GM23338 (cell line): ENCODE measurements at regions not wholly inside any gene's neighbourhood (a gene's known extent, or its start where the extent isn't known, plus 50 kb on each side); places are given as distances from the start of the nearest gene placed in this dataset.
A peak's percentile ranks its signal among the peaks of the same experiment; 100 is the strongest.

Experiments used
- ATAC-seq: fragments of 200-7000 bp; cut with Tn5 transposase; 3 replicates; pipeline ENCODE4 v1.9.1; 2020
- DNase-seq: peaks from one replicate; pipeline ENCODE4 v3.0.0-alpha.2; 2015; ENCODE audit warnings: low spot score
- H2AFZ ChIP-seq: fragments of 200-600 bp; sonication (generic); 2 replicates; pipeline ENCODE4 v1.8.0; 2016; ENCODE audit warnings: antibody characterized with exemption, mild to moderate bottlenecking, moderate library complexity
- H3F3A ChIP-seq: fragments of 200-600 bp; sonication (generic); replicated peaks from 2 replicates; pipeline ENCODE4 v1.8.0; 2017; ENCODE audit warnings: antibody characterized with exemption, mixed run types, low read depth
- H3K27ac ChIP-seq: fragments of 200-600 bp; sonication (generic); 2 replicates; pipeline ENCODE4 v1.6.1; 2016; ENCODE audit warnings: low read depth
- H3K27me3 ChIP-seq: fragments of 200-600 bp; sonication (generic); 2 replicates; pipeline ENCODE4 v1.8.0; 2016; ENCODE audit warnings: mild to moderate bottlenecking, mixed run types, moderate library complexity; ENCODE audit not compliant: insufficient read depth
- H3K36me3 ChIP-seq: fragments of 200-600 bp; sonication (generic); 2 replicates; pipeline ENCODE4 v1.8.0; 2016; ENCODE audit warnings: mild to moderate bottlenecking; ENCODE audit not compliant: insufficient read depth
- H3K4me1 ChIP-seq: fragments of 200-600 bp; sonication (generic); 2 replicates; pipeline ENCODE4 v1.8.0; 2016; ENCODE audit warnings: mild to moderate bottlenecking, moderate library complexity; ENCODE audit not compliant: insufficient read depth
- H3K4me2 ChIP-seq: fragments of 200-600 bp; sonication (generic); 2 replicates; pipeline ENCODE4 v1.7.1; 2017; ENCODE audit warnings: mixed run types
- H3K4me3 ChIP-seq: fragments of 200-600 bp; sonication (generic); 2 replicates; pipeline ENCODE4 v1.6.1; 2016; ENCODE audit warnings: mixed run types
- H3K79me2 ChIP-seq: fragments of 200-600 bp; sonication (generic); replicated peaks from 2 replicates; pipeline ENCODE4 v1.8.0; 2017; ENCODE audit warnings: mild to moderate bottlenecking; ENCODE audit not compliant: insufficient read depth
- H3K9me2 ChIP-seq: fragments of 200-600 bp; sonication (generic); 2 replicates; pipeline ENCODE4 v1.8.0; 2017; ENCODE audit not compliant: insufficient read depth
- H4K20me1 ChIP-seq: fragments of 200-600 bp; sonication (generic); replicated peaks from 2 replicates; pipeline ENCODE4 v1.8.0; 2017; ENCODE audit warnings: mild to moderate bottlenecking; ENCODE audit not compliant: insufficient read depth
- H3K27ac Mint-ChIP-seq: 2 replicates; pipeline ENCODE4 v1.8.0; 2020; ENCODE audit warnings: inconsistent platforms, mild to moderate bottlenecking, moderate library complexity, mixed read lengths
- H3K27me3 Mint-ChIP-seq: 3 replicates; pipeline ENCODE4 v1.8.0; 2022; ENCODE audit warnings: low read depth, mild to moderate bottlenecking, moderate library complexity, mixed read lengths, inconsistent platforms; ENCODE audit not compliant: insufficient read depth, poor library complexity
- H3K36me3 Mint-ChIP-seq: 3 replicates; pipeline ENCODE4 v1.8.0; 2021; ENCODE audit warnings: low read depth, mild to moderate bottlenecking, inconsistent platforms, moderate library complexity, mixed read lengths
- H3K4me1 Mint-ChIP-seq: 3 replicates; pipeline ENCODE4 v1.8.0; 2020; ENCODE audit warnings: mild to moderate bottlenecking, inconsistent platforms, mixed read lengths
- H3K4me3 Mint-ChIP-seq: 3 replicates; pipeline ENCODE4 v1.8.0; 2021; ENCODE audit warnings: moderate library complexity, mild to moderate bottlenecking, inconsistent platforms, mixed read lengths
- H3K9me3 Mint-ChIP-seq: 3 replicates; pipeline ENCODE4 v1.8.0; 2020; ENCODE audit warnings: moderate library complexity, mild to moderate bottlenecking, inconsistent platforms, mixed read lengths
- CREB1 ChIP-seq: fragments of 250-450 bp; sonication (Bioruptor Pico); IDR thresholded peaks from 2 replicates; pipeline ENCODE4 v1.5.0; 2020; ENCODE audit warnings: low read depth, mild to moderate bottlenecking, moderate library complexity
- EZH2 ChIP-seq: fragments of 200-600 bp; sonication (generic); IDR thresholded peaks from one replicate; pipeline ENCODE4 v1.8.0; 2017; ENCODE audit warnings: antibody characterized with exemption, mild to moderate bottlenecking, low read depth; ENCODE audit not compliant: unreplicated experiment
- EZH2phosphoT487 ChIP-seq: fragments of 200-600 bp; sonication (generic); IDR thresholded peaks from one replicate; pipeline ENCODE4 v1.8.1; 2018; ENCODE audit warnings: antibody characterized with exemption; ENCODE audit not compliant: unreplicated experiment
- STAT1 ChIP-seq: IDR thresholded peaks from one replicate; pipeline ENCODE4 v1.6.1; 2016; ENCODE audit warnings: antibody characterized with exemption; ENCODE audit not compliant: unreplicated experiment
- ZNF114 ChIP-seq: fragments of 250-450 bp; sonication (Bioruptor Pico); IDR thresholded peaks from 2 replicates; pipeline ENCODE4 v1.5.0; 2020; ENCODE audit warnings: mild to moderate bottlenecking, moderate library complexity
- ZNF462 ChIP-seq: fragments of 250-450 bp; sonication (Bioruptor Pico); IDR thresholded peaks from 2 replicates; pipeline ENCODE4 v1.5.0; 2020; ENCODE audit warnings: mild to moderate bottlenecking, moderate library complexity
- TF ChIP-seq, protein P1 (sequence below): IDR thresholded peaks from one replicate; pipeline ENCODE4 v1.6.1; 2018; ENCODE audit warnings: antibody characterized with exemption; ENCODE audit not compliant: unreplicated experiment
- TF ChIP-seq, protein P2 (sequence below): IDR thresholded peaks from 2 replicates; pipeline ENCODE4 v1.6.1; 2016; ENCODE audit warnings: antibody characterized with exemption
- TF ChIP-seq, protein P3 (sequence below), 2 experiments: fragments of 200-600 bp in 1 of 2; sonication (generic) in 1 of 2; conservative IDR thresholded peaks; 2 replicates each; pipeline versions ENCODE4 v1.5.1 to v1.6.1; 2016 to 2017; ENCODE audit warnings: antibody characterized with exemption in 2 of 2, low read depth in 2 of 2, mild to moderate bottlenecking in 2 of 2, moderate library complexity in 1 of 2

DNA sequence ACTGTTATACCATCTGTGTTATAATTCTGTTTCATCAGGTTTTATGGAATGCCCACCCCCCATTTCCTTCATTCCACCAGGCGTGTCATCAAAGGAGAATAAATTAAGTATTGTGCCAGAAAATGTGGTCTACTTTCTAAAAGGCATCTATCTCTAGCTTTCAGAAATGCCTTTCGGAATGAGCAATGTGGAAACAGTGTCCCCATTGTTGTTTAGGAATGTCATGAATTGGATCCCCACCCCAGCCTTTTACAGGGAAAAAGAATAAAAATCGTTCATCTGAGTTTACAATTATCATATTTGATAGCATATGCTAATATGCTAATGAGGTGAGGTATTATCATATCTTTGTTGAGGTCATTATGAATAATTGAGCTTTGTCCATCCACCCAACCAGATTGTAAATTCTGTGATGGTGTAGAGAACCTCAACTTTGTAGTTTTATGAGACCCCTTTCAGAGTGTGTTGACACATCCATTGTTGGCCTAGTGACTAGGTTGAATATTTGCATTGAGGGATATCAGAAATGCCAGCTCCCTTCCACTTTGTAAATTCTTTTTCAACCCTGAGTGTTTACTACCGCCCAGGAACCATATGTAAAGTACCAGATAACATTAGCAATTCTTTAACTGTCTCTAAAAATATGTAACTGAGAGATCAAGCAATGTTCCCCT lies 56.2 kb upstream of the CCDC160 start (continued):
- TF ChIP-seq, protein P1, sequence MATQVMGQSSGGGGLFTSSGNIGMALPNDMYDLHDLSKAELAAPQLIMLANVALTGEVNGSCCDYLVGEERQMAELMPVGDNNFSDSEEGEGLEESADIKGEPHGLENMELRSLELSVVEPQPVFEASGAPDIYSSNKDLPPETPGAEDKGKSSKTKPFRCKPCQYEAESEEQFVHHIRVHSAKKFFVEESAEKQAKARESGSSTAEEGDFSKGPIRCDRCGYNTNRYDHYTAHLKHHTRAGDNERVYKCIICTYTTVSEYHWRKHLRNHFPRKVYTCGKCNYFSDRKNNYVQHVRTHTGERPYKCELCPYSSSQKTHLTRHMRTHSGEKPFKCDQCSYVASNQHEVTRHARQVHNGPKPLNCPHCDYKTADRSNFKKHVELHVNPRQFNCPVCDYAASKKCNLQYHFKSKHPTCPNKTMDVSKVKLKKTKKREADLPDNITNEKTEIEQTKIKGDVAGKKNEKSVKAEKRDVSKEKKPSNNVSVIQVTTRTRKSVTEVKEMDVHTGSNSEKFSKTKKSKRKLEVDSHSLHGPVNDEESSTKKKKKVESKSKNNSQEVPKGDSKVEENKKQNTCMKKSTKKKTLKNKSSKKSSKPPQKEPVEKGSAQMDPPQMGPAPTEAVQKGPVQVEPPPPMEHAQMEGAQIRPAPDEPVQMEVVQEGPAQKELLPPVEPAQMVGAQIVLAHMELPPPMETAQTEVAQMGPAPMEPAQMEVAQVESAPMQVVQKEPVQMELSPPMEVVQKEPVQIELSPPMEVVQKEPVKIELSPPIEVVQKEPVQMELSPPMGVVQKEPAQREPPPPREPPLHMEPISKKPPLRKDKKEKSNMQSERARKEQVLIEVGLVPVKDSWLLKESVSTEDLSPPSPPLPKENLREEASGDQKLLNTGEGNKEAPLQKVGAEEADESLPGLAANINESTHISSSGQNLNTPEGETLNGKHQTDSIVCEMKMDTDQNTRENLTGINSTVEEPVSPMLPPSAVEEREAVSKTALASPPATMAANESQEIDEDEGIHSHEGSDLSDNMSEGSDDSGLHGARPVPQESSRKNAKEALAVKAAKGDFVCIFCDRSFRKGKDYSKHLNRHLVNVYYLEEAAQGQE: no peak
- TF ChIP-seq, protein P2, sequence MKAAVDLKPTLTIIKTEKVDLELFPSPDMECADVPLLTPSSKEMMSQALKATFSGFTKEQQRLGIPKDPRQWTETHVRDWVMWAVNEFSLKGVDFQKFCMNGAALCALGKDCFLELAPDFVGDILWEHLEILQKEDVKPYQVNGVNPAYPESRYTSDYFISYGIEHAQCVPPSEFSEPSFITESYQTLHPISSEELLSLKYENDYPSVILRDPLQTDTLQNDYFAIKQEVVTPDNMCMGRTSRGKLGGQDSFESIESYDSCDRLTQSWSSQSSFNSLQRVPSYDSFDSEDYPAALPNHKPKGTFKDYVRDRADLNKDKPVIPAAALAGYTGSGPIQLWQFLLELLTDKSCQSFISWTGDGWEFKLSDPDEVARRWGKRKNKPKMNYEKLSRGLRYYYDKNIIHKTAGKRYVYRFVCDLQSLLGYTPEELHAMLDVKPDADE: no peak

- no peaks in the 10 kb centered on the region for H3K9me2 ChIP-seq
- no peaks in the 10 kb centered on the region for H3K36me3 Mint-ChIP-seq
- H4K20me1 ChIP-seq: no peaks in the 10 kb centered on the region
- no peaks in the 10 kb centered on the region for H3K9me3 Mint-ChIP-seq
- peak overlapping the region; percentile 36 for H3K4me3 ChIP-seq
- ATAC-seq (peak; percentile 93), DNase-seq (peak; percentile 81)
- peaks cover 40% of the 10 kb centered on the region for H3K4me1 ChIP-seq
- peaks cover 57% of the 10 kb centered on the region for H3K4me1 Mint-ChIP-seq
- peak overlapping the region; percentile 45 for H3K4me3 Mint-ChIP-seq
- H2AFZ ChIP-seq: no peak overlapping the region
- H3K4me2 ChIP-seq: peak overlapping the region; percentile 65
- no peaks in the 10 kb centered on the region for H3F3A ChIP-seq
- no peaks in the 10 kb centered on the region for H3K36me3 ChIP-seq
- no peaks in the 10 kb centered on the region for H3K79me2 ChIP-seq
- peak overlapping the region; percentile 80 for H3K27ac ChIP-seq
- no peaks in the 10 kb centered on the region for H3K27me3 Mint-ChIP-seq
- H3K27ac Mint-ChIP-seq: peak overlapping the region; percentile 81; the same call in 1 of the 2 replicates
- H3K27me3 ChIP-seq: 0 out of 2 replicates have a peak, but pooled peaks cover 3% of the 10 kb centered on the region
- TF ChIP-seq CREB1 (CRISPR knock-in tag): no peak
- no peak for TF ChIP-seq EZH2
- TF ChIP-seq, protein P3, sequence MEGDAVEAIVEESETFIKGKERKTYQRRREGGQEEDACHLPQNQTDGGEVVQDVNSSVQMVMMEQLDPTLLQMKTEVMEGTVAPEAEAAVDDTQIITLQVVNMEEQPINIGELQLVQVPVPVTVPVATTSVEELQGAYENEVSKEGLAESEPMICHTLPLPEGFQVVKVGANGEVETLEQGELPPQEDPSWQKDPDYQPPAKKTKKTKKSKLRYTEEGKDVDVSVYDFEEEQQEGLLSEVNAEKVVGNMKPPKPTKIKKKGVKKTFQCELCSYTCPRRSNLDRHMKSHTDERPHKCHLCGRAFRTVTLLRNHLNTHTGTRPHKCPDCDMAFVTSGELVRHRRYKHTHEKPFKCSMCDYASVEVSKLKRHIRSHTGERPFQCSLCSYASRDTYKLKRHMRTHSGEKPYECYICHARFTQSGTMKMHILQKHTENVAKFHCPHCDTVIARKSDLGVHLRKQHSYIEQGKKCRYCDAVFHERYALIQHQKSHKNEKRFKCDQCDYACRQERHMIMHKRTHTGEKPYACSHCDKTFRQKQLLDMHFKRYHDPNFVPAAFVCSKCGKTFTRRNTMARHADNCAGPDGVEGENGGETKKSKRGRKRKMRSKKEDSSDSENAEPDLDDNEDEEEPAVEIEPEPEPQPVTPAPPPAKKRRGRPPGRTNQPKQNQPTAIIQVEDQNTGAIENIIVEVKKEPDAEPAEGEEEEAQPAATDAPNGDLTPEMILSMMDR (conservative IDR thresholded peaks at IDR 0.05; ENCODE audit: low read depth in 2 of 2): no peak
- TF ChIP-seq STAT1: no peak
- no peak for TF ChIP-seq EZH2phosphoT487
- no peak for TF ChIP-seq ZNF114 (CRISPR knock-in tag)
- TF ChIP-seq ZNF462 (CRISPR knock-in tag): no peak
These were observed 55.7 kb upstream of the CCDC160 start for GRCh38 chrX:134181275-134181660.
